ENCODE measurements at regions not wholly inside any gene's neighbourhood (a gene's known extent, or its start where the extent isn't known, plus 50 kb on each side); places are given as distances from the start of the nearest gene placed in this dataset.

DNA sequence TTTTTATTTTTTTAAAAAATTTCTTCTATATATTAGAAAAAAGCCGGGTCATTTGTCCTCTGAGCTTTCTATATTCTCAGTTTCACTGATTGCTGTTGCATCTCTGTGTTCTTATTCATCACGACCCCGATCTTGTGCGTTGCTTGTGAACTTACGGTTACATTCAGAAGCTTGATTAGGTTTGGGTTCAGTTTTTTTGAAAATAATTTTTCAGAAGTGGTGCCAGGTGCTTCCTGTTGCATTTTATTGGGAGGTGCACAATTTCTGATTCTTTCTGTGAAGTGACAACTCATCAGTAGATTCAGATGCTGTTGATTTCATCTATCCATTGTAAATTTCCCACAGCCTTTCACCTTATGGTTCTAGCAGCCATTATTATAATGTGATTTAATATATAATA lies 147.3 kb downstream of the INHBB start:
- TF ChIP-seq, protein P1, sequence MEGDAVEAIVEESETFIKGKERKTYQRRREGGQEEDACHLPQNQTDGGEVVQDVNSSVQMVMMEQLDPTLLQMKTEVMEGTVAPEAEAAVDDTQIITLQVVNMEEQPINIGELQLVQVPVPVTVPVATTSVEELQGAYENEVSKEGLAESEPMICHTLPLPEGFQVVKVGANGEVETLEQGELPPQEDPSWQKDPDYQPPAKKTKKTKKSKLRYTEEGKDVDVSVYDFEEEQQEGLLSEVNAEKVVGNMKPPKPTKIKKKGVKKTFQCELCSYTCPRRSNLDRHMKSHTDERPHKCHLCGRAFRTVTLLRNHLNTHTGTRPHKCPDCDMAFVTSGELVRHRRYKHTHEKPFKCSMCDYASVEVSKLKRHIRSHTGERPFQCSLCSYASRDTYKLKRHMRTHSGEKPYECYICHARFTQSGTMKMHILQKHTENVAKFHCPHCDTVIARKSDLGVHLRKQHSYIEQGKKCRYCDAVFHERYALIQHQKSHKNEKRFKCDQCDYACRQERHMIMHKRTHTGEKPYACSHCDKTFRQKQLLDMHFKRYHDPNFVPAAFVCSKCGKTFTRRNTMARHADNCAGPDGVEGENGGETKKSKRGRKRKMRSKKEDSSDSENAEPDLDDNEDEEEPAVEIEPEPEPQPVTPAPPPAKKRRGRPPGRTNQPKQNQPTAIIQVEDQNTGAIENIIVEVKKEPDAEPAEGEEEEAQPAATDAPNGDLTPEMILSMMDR (IDR thresholded peaks at IDR 0.05) = no peak
- TF ChIP-seq EZH2 (IDR thresholded peaks at IDR 0.05; ENCODE audit: borderline replicate concordance, insufficient read depth, low read depth, low read length, poor library complexity, severe bottlenecking) = no peak

Data from B cell (primary cell).